IMR-90 (cell line): ENCODE measurements at regions not wholly inside any gene's neighbourhood (a gene's known extent, or its start where the extent isn't known, plus 50 kb on each side); places are given as distances from the start of the nearest gene placed in this dataset.

Experiments used
- ATAC-seq: fragments of 200-7000 bp; cut with Tn5 transposase; 2 replicates; pipeline ENCODE4 v1.9.1; 2020; ENCODE audit warnings: low read depth, mild to moderate bottlenecking, moderate library complexity
- BruUV-seq: library from RNA; stranded (reverse); fragments of 400-500 nt; replicated peaks from 2 replicates; lab custom pipeline; 2021; lab: Mats Ljungman, UMichigan
- CTCF ChIA-PET: fragments of 300-600 bp; formaldehyde crosslinking; extraction: SDS; loops from one replicate; lab custom pipeline; 2021; ENCODE audit warnings: antibody characterized with exemption; lab: Yijun Ruan, JAX
- POLR2A ChIA-PET: fragments of 300-600 bp; sonication (Branson Sonifier 250); formaldehyde crosslinking; loops from one replicate; lab custom pipeline; 2022; ENCODE audit warnings: antibody characterized with exemption; ENCODE audit not compliant: unreplicated experiment; lab: Charles Lee
- DNase-seq: peaks from one replicate; pipeline ENCODE4 v3.0.0; 2013
- H2AFZ ChIP-seq: replicated peaks from 2 replicates; pipeline ENCODE3; 2013; ENCODE audit warnings: low read length, mild to moderate bottlenecking; ENCODE audit not compliant: poor library complexity
- H2AK5ac ChIP-seq: 2 replicates; pipeline ENCODE4 v1.6.1; 2013; ENCODE audit warnings: low read depth, low read length, inconsistent platforms
- H2AK9ac ChIP-seq: replicated peaks from 2 replicates; pipeline ENCODE3; 2013; ENCODE audit warnings: mild to moderate bottlenecking, low read depth, low read length, moderate library complexity; ENCODE audit not compliant: poor library complexity
- H2BK120ac ChIP-seq: 2 replicates; pipeline ENCODE4 v1.6.1; 2013; ENCODE audit warnings: low read depth, low read length, inconsistent platforms
- H2BK15ac ChIP-seq: 3 replicates; pipeline ENCODE4 v1.6.1; 2013; ENCODE audit warnings: low read depth, low read length, inconsistent platforms
- H2BK20ac ChIP-seq: 2 replicates; pipeline ENCODE4 v1.6.1; 2013; ENCODE audit warnings: low read depth, mild to moderate bottlenecking, inconsistent platforms, low read length, moderate library complexity
- H2BK5ac ChIP-seq: 2 replicates; pipeline ENCODE4 v1.6.1; 2013; ENCODE audit warnings: mild to moderate bottlenecking, low read depth, low read length, inconsistent platforms; ENCODE audit not compliant: poor library complexity, severe bottlenecking
- H3K14ac ChIP-seq: replicated peaks from 2 replicates; pipeline ENCODE4 v1.6.1; 2013; ENCODE audit warnings: low read depth, low read length, inconsistent platforms
- H3K18ac ChIP-seq: 2 replicates; pipeline ENCODE4 v1.6.1; 2013; ENCODE audit warnings: low read depth, low read length, control low read depth
- H3K23ac ChIP-seq: 2 replicates; pipeline ENCODE4 v1.6.1; 2013; ENCODE audit warnings: low read depth, low read length, inconsistent platforms
- H3K27ac ChIP-seq: 2 replicates; pipeline ENCODE4 v1.5.1; 2013; ENCODE audit warnings: mild to moderate bottlenecking, control low read depth, low read length; ENCODE audit not compliant: insufficient read depth
- H3K27me3 ChIP-seq: 2 replicates; pipeline ENCODE4 v1.6.1; 2013; ENCODE audit warnings: low read length; ENCODE audit not compliant: control insufficient read depth, insufficient read depth
- H3K36me3 ChIP-seq: 2 replicates; pipeline ENCODE4 v1.6.1; 2013; ENCODE audit warnings: low read length, mixed read lengths; ENCODE audit not compliant: control insufficient read depth, insufficient read depth
- H3K4ac ChIP-seq: 2 replicates; pipeline ENCODE4 v1.6.1; 2013; ENCODE audit warnings: low read depth, low read length, inconsistent platforms
- H3K4me1 ChIP-seq: 2 replicates; pipeline ENCODE4 v1.6.1; 2013; ENCODE audit warnings: low read length, mixed read lengths; ENCODE audit not compliant: control insufficient read depth, insufficient read depth
- H3K4me2 ChIP-seq: 2 replicates; pipeline ENCODE4 v1.6.1; 2013; ENCODE audit warnings: low read depth, mild to moderate bottlenecking, control low read depth, low read length, moderate library complexity
- H3K4me3 ChIP-seq: 2 replicates; pipeline ENCODE4 v1.5.1; 2013; ENCODE audit warnings: low read depth, mild to moderate bottlenecking, control low read depth, low read length, moderate library complexity; ENCODE audit not compliant: insufficient read depth
- H3K56ac ChIP-seq: 2 replicates; pipeline ENCODE4 v1.6.1; 2013; ENCODE audit warnings: low read length, inconsistent platforms; ENCODE audit not compliant: insufficient read depth; ENCODE audit errors: extremely low read depth
- H3K79me1 ChIP-seq, 2 experiments: 2 replicates each; pipeline ENCODE4 v1.6.1; 2013; ENCODE audit warnings: low read length in 2 of 2, inconsistent platforms in 1 of 2, low read depth in 1 of 2
- H3K9ac ChIP-seq: 2 replicates; pipeline ENCODE4 v1.6.1; 2013; ENCODE audit warnings: low read depth, low read length, control low read depth
- H3K9me1 ChIP-seq: 2 replicates; pipeline ENCODE4 v1.6.1; 2013; ENCODE audit warnings: low read length, inconsistent platforms; ENCODE audit not compliant: insufficient read depth
- H3K9me3 ChIP-seq: 2 replicates; pipeline ENCODE4 v1.6.1; 2013; ENCODE audit warnings: low read length; ENCODE audit not compliant: control insufficient read depth, insufficient read depth
- H4K20me1 ChIP-seq: 2 replicates; pipeline ENCODE4 v1.6.1; 2013; ENCODE audit warnings: low read length, inconsistent platforms; ENCODE audit not compliant: insufficient read depth
- H4K5ac ChIP-seq: 2 replicates; pipeline ENCODE4 v1.6.1; 2013; ENCODE audit warnings: mild to moderate bottlenecking, low read depth, low read length, control low read depth
- H4K8ac ChIP-seq, 2 experiments: 2 replicates each; pipeline ENCODE4 v1.6.1; 2013; ENCODE audit warnings: low read depth in 2 of 2, low read length in 2 of 2, control low read depth in 1 of 2, inconsistent platforms in 1 of 2
- H4K91ac ChIP-seq: 2 replicates; pipeline ENCODE4 v1.6.1; 2013; ENCODE audit warnings: low read depth, low read length, inconsistent platforms; ENCODE audit not compliant: insufficient read depth
- BHLHE40 ChIP-seq: fragments of 150-350 bp; IDR thresholded peaks from 2 replicates; pipeline ENCODE4 v1.6.1; 2016; ENCODE audit warnings: mild to moderate bottlenecking, low read depth, low read length
- CHD1 ChIP-seq: IDR thresholded peaks from 2 replicates; pipeline ENCODE4 v1.6.1; 2012; ENCODE audit warnings: low read depth, low read length, improper control_type of control experiment
- MAFK ChIP-seq: IDR thresholded peaks from 2 replicates; pipeline ENCODE4 v1.6.1; 2012; ENCODE audit warnings: low read depth, low read length, improper control_type of control experiment
- MAZ ChIP-seq: IDR thresholded peaks from 2 replicates; pipeline ENCODE4 v1.6.1; 2012; ENCODE audit warnings: low read depth, mild to moderate bottlenecking, low read length, improper control_type of control experiment, moderate library complexity, borderline replicate concordance
- MXI1 ChIP-seq: IDR thresholded peaks from 2 replicates; pipeline ENCODE4 v1.6.1; 2012; ENCODE audit warnings: low read depth, mild to moderate bottlenecking, low read length, moderate library complexity, borderline replicate concordance
- NFE2L2 ChIP-seq: fragments of 150-350 bp; IDR thresholded peaks from 2 replicates; pipeline ENCODE4 v1.6.1; 2016; ENCODE audit warnings: low read depth, mild to moderate bottlenecking, low read length
- POLR2A ChIP-seq: IDR thresholded peaks from 2 replicates; pipeline ENCODE4 v1.6.1; 2012; ENCODE audit warnings: mild to moderate bottlenecking, low read depth, low read length
- RCOR1 ChIP-seq: IDR thresholded peaks from 2 replicates; pipeline ENCODE4 v1.6.1; 2012; ENCODE audit warnings: mild to moderate bottlenecking, low read length, improper control_type of control experiment; ENCODE audit not compliant: insufficient replicate concordance
- RFX5 ChIP-seq: IDR thresholded peaks from 2 replicates; pipeline ENCODE4 v1.8.0; 2012; ENCODE audit warnings: low read depth, mild to moderate bottlenecking, low read length, moderate library complexity
- SMC3 ChIP-seq: fragments of 150-350 bp; IDR thresholded peaks from 2 replicates; pipeline ENCODE4 v1.6.1; 2016; ENCODE audit warnings: low read depth, mild to moderate bottlenecking, antibody characterized with exemption, low read length, moderate library complexity
- WGBS, 2 experiments: methylation state at CpG; one replicate each; pipeline versions ENCODE4 v1.1.5 to v1.1.7; 2013; ENCODE audit warnings: missing lambda C conversion rate in 2 of 2; ENCODE audit not compliant: insufficient read length in 1 of 2; ENCODE audit errors: extremely low coverage in 2 of 2; 5-methylcytosine and 5-hydroxymethylcytosine counted together
- dilution Hi-C: fragments of 300-500 bp; cut with HindIII; formaldehyde crosslinking; loops from one replicate; pipeline ENCODE4 v1.14.3; 2018; ENCODE audit warnings: low sequenced_read_pairs; ENCODE audit not compliant: unreplicated experiment
- in situ Hi-C: fragments of 300-500 bp; cut with MboI; formaldehyde crosslinking; loops from 3 replicates; pipeline ENCODE4 v1.14.3; 2019; ENCODE audit warnings: low sequenced_read_pairs, inconsistent platforms, mixed read lengths
- intact Hi-C: fragments of 100-400 bp; cut with micrococcal nuclease; formaldehyde crosslinking; loops from 2 replicates; pipeline ENCODE4 v1.10.0; 2022
- TF ChIP-seq, protein P1 (sequence below): fragments of 150-350 bp; IDR thresholded peaks from 2 replicates; pipeline ENCODE4 v1.6.1; 2016; ENCODE audit warnings: low read depth, mild to moderate bottlenecking, low read length, moderate library complexity, borderline replicate concordance

DNA sequence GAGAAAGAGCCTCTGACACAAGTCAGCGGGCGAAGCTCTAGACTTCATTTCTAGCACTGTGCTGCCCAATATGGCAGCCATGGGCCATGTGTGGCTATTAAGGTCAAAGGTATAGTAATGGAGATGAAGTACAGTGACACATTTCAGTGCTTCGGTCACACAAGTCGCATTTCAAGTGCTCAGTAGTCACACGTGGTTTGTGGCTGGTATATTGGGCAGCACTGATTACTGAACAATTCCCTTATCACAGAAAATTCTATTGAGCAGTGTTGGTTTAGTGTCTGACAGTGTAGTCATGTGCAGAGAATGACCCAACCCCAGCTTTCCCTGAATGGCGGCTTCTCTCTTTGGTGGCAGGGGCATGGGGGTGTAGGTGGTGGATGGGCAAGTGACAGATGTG lies 84.9 kb upstream of the SDK2 start:
- no peak overlapping the region for H4K91ac ChIP-seq
- intact Hi-C loops, result no loop called here
- no peak overlapping the region for H3K4ac ChIP-seq
- no peak overlapping the region for H3K23ac ChIP-seq
- no peaks in the 10 kb centered on the region for H4K20me1 ChIP-seq
- H3K14ac ChIP-seq, result no peak overlapping the region
- H2AFZ ChIP-seq, result no peak overlapping the region
- H3K27me3 ChIP-seq, result no peaks in the 10 kb centered on the region
- no peak overlapping the region for H4K5ac ChIP-seq
- no peaks in the 10 kb centered on the region for H3K79me1 ChIP-seq
- no peak overlapping the region for H3K4me2 ChIP-seq
- H2AK9ac ChIP-seq, result no peak overlapping the region
- H3K18ac ChIP-seq, result no peak overlapping the region
- BruUV-seq, result no TSS peak
- no peak for DNase-seq
- ATAC-seq, result no peak
- dilution Hi-C loops, result no loop called here
- no peak overlapping the region for H2BK15ac ChIP-seq
- H2AK5ac ChIP-seq, result no peak overlapping the region
- H3K27ac ChIP-seq, result no peak overlapping the region
- no peak overlapping the region for H2BK120ac ChIP-seq
- no peak overlapping the region for H2BK20ac ChIP-seq
- no peak for TF ChIP-seq MXI1
- TF ChIP-seq MAFK, result no peak
- TF ChIP-seq CHD1, result no peak
- no peak for TF ChIP-seq MAZ
- TF ChIP-seq RCOR1, result no peak
- TF ChIP-seq RFX5, result no peak
- no peak for TF ChIP-seq BHLHE40
- TF ChIP-seq POLR2A, result no peak
- no peak for TF ChIP-seq NFE2L2
- TF ChIP-seq, protein P1, sequence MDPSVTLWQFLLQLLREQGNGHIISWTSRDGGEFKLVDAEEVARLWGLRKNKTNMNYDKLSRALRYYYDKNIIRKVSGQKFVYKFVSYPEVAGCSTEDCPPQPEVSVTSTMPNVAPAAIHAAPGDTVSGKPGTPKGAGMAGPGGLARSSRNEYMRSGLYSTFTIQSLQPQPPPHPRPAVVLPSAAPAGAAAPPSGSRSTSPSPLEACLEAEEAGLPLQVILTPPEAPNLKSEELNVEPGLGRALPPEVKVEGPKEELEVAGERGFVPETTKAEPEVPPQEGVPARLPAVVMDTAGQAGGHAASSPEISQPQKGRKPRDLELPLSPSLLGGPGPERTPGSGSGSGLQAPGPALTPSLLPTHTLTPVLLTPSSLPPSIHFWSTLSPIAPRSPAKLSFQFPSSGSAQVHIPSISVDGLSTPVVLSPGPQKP, result no peak
- no peak for TF ChIP-seq SMC3
- no peak overlapping the region for H3K4me3 ChIP-seq
- H3K56ac ChIP-seq, result no peak overlapping the region
- no peaks in the 10 kb centered on the region for H3K36me3 ChIP-seq
- WGBS, 2 experiments, result 52% methylated on average over 2 of the region's 6 CpGs; no CpG with 5 or more reads in 1 of the 2 experiments
- ChIA-PET POLR2A (no interaction called here), CTCF (no interaction called here)
- H3K9ac ChIP-seq, result no peak overlapping the region
- no peaks in the 10 kb centered on the region for H3K4me1 ChIP-seq
- H4K8ac ChIP-seq, result no peak overlapping the region
- in situ Hi-C loops, result no loop called here
- H3K9me1 ChIP-seq, result no peaks in the 10 kb centered on the region
- peaks cover 39% of the 10 kb centered on the region for H3K9me3 ChIP-seq
- H2BK5ac ChIP-seq, result no peak overlapping the region
